ENCODE measurements at regions not wholly inside any gene's neighbourhood (a gene's known extent, or its start where the extent isn't known, plus 50 kb on each side); places are given as distances from the start of the nearest gene placed in this dataset.
"Not testable (repeated sequence)": the region's sequence is repeated elsewhere in the genome, so short reads cannot be mapped to it uniquely, and the experiment has no call there.

DNA sequence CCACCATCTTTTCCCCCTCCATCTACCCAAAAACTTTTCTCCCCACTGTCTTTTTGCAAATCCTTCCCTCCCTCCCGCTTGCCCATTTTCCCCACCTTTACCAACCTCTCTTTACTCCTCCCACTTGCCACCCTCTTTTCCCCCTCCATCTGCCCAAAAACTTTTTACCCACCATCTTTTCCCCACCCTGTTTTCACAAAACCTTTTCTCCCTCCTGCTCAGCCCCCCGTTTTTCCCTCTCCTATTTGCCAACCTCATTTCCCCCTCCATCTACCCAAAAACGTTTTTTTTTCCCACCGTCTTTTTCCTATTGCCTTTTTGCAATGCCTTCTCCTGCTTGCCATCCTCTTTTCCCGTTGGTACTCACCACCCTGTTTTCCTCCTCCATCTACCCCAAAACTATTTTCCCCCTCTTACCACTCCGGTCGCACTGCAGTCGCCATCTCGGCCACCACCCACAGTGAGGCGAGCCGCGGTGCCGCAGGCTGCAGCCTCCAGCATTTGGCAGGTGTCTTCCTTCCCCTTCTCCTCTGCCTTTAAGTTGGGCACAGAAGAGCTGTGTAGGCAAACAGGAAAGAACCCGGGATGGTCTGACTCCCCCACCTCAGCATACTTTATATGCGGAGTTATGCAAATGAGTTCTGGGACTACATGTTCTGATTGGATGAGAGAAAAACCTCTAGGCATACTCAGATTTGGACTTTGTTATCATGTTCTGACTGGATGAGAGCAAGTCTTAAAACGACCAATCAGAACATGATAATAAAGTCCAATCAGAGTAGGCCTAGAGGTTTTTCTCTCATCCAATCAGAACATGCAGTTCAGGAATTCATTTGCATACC is 121.2 kb upstream of the VPREB1 start:
- 76 to 77% methylated on average over 16 of the region's 16 CpGs for WGBS, 2 donors
- intact Hi-C loops (cut with DNase I; ENCODE audit: low total_unique reads) = no loop called here
- TF ChIP-seq POLR2A (IDR thresholded peaks at IDR 0.05) = no peak
- TF ChIP-seq, protein P1, sequence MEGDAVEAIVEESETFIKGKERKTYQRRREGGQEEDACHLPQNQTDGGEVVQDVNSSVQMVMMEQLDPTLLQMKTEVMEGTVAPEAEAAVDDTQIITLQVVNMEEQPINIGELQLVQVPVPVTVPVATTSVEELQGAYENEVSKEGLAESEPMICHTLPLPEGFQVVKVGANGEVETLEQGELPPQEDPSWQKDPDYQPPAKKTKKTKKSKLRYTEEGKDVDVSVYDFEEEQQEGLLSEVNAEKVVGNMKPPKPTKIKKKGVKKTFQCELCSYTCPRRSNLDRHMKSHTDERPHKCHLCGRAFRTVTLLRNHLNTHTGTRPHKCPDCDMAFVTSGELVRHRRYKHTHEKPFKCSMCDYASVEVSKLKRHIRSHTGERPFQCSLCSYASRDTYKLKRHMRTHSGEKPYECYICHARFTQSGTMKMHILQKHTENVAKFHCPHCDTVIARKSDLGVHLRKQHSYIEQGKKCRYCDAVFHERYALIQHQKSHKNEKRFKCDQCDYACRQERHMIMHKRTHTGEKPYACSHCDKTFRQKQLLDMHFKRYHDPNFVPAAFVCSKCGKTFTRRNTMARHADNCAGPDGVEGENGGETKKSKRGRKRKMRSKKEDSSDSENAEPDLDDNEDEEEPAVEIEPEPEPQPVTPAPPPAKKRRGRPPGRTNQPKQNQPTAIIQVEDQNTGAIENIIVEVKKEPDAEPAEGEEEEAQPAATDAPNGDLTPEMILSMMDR (IDR thresholded peaks at IDR 0.05) = no peak
- DNase-seq (ENCODE audit: low spot score in 2 of 2) = no peak
- H3K4me3 ChIP-seq (ENCODE audit: low read depth, poor library complexity, severe bottlenecking) = no peak overlapping the region

DNA sequence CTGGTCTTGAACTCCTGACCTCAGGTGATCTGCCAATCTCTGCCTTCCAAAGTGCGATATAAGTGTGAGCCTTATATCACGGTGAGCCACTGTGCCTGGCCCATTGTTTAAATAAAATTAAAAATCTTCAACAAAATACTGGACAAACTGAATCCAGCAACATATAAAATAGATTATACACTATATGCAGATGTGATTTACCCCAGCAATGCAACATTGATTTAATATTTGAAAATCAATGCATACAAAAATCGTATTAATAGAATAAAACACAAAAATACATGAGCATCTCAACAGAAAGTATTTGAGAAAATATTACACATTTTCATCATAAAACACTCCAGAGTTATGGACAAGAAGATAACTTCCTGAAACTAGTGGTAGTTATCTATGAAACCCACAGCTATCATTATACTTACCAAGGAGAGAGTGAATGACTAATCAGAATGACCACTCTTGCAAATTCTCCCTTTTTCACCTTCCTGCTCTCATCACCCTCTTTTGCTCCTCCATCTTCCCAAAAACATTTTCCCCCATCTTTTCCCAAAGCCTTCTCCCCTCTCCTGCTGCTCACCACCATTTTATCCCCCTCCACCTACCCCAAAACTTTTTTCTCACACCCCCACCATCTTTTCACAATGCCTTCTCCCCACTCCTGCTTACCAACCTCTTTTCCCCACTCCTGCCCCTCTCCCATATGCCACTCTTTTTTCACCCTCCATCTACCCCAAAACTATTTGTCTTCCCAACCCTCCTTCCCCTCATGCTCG is 122.1 kb upstream of the VPREB1 start:
- WGBS, 2 donors = 78 to 90% methylated on average over 4 of the region's 4 CpGs
- no peak for DNase-seq (ENCODE audit: low spot score in 2 of 2)
- no peak for TF ChIP-seq POLR2A (IDR thresholded peaks at IDR 0.05)
- TF ChIP-seq, protein P1 (IDR thresholded peaks at IDR 0.05) = no peak
- intact Hi-C loops (cut with DNase I; ENCODE audit: low total_unique reads) = no loop called here
- H3K4me3 ChIP-seq (ENCODE audit: low read depth, poor library complexity, severe bottlenecking) = no peak overlapping the region

DNA sequence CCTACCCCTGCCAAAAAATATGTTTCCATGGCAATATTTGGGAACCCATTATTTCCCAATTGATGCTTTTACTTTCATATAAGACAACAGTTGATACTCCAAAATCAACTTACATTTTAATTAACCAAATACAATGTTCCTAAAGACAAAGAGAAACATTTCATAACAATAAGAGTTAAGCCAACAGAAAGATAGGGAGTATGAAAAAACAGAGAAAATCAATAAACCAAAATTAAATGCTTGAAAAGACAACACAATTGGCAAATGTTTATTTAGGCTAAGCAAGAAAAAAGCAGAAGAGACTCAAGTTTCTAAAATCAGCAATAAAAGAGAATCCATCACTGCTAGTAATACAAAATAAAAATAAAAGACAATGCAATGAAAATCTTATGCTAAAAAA is 123.1 kb upstream of the VPREB1 start:
- intact Hi-C loops (cut with DNase I; ENCODE audit: low total_unique reads) = no loop called here
- H3K4me3 ChIP-seq (ENCODE audit: low read depth, poor library complexity, severe bottlenecking) = no peak overlapping the region
- DNase-seq (ENCODE audit: low spot score in 2 of 2) = no peak
- no peak for TF ChIP-seq POLR2A (IDR thresholded peaks at IDR 0.05)
- TF ChIP-seq, protein P1 (IDR thresholded peaks at IDR 0.05) = no peak

DNA sequence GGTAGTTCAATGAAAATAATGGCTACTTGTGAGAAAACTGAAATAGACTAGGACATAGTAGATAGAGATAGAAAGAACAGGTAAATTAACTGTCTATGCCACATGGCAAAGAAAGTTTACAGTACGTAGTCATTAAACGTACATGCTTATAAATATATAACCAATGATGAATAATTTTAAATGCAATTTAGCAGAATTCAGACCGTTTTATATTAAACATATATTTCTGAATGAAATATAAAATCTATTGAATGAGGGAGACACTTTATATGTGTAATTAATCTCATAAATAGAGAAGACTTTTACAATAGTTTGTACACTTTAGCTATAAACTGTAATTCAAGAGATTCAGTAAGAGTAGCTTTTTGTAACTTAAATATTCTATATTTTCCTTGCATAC is 124.4 kb upstream of the VPREB1 start:
- H3K4me3 ChIP-seq (ENCODE audit: low read depth, poor library complexity, severe bottlenecking) = no peak overlapping the region
- TF ChIP-seq, protein P1 (IDR thresholded peaks at IDR 0.05) = no peak
- no peak for TF ChIP-seq POLR2A (IDR thresholded peaks at IDR 0.05)
- intact Hi-C loops (cut with DNase I; ENCODE audit: low total_unique reads) = no loop called here
- WGBS, 2 donors = 87 to 91% methylated on average over 3 of the region's 3 CpGs
- no peak for DNase-seq (ENCODE audit: low spot score in 2 of 2)

DNA sequence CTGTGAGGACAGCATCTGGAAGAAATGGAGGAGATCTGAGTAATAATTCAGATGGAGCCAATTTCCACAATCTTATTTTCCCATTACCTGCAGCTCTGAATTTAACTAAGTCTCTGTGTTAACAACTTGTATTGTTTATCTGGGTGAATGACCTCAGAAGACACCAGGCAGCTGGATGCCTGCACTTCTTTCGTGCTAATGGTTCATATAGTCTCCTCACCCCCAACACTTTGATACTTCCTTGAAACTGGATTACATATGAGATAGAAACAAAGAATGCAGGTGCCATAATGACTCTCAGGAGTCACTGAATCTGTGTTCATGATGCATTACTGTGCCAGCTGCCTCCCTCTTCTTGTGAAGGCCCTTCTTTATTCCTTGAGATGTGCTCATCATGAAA is 125.6 kb upstream of the VPREB1 start:
- intact Hi-C loops (cut with DNase I; ENCODE audit: low total_unique reads) = no loop called here
- 69 to 96% methylated on average over 1 of the region's 1 CpG for WGBS, 2 donors
- no peak for DNase-seq (ENCODE audit: low spot score in 2 of 2)
- no peak overlapping the region for H3K4me3 ChIP-seq (ENCODE audit: low read depth, poor library complexity, severe bottlenecking)
- TF ChIP-seq POLR2A (IDR thresholded peaks at IDR 0.05) = no peak
- TF ChIP-seq, protein P1 (IDR thresholded peaks at IDR 0.05) = no peak

DNA sequence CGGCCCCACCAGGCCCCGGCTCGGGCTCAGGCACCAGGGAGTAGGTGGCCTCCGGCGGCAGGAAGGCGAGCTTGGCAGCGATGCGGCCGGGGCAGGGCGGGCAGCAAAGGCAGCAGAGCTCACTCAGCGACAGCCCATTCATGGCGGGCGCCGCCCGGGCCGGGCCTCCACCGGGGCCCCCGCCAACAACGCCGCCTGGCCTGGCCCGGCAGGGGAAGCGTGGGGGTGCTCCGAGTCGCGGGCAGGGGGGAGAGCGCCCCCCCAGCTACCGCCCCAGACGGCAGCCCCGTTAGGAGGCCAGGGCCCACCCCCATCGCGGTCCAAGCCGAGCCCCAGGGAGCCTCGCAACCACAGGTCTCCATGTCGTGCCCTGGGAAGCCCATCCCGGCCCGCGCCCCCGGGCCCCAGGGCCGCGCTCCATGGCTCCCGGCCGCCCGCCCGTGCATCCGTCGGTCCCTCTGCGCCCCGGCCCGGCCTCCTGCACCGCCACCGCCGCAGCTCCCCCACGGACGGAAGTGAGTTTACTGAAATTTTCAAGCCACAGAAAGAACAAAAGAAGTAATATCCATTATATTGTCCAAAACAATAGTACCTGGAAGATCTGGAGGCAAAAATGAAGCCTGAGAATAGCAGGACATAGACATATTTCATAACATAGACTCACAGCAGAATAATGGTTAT is 126.6 kb upstream of the VPREB1 start:
- H3K4me3 ChIP-seq (ENCODE audit: low read depth, poor library complexity, severe bottlenecking); intact Hi-C loops (cut with DNase I; ENCODE audit: low total_unique reads); DNase-seq (ENCODE audit: low spot score in 2 of 2): not testable (repeated sequence)
- WGBS, 2 donors = 51 to 53% methylated on average over 21 to 23 of the region's 54 CpGs

DNA sequence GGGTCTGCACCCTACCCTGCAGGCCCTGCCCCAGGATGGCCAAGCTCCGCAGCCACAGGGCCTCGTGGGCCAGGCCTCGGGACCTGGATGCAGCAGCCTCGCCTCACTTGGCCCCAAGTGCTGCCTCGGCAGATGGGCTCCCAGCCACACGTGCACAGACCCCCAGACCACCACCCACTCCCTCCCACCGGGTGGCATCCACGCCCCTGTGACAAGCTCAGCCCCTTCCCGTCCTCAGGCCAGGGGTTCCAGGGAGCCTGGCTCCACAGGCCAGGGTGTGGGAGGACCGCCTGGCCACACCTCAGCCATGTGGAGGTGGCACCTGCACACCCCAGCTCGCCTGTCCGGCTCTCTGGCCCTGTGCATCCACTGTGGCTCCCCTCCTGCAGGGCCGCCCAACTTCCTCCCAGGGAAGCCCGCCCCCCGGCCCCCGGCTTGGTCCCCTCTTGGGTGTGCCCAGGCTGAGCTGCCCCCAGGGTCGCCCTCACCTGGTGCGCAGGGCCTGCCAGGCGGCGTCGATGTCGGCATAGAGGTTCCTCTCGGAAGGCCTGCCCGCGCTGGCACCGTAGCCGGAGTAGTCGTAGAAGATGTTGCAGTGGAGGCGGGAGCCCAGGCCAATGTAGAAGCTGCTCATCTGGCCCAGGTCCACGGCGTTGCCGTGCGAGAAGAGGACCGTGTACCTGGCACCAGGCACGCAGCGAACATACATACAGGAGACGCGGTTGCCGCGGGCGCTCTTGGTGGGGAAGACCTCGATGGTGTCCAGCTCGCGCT is 127.4 kb upstream of the VPREB1 start:
- intact Hi-C loops (cut with DNase I; ENCODE audit: low total_unique reads); H3K4me3 ChIP-seq (ENCODE audit: low read depth, poor library complexity, severe bottlenecking); DNase-seq (ENCODE audit: low spot score in 2 of 2): not testable (repeated sequence)
- WGBS, 2 donors = 73 to 78% methylated on average over 28 to 35 of the region's 44 CpGs

All from lower leg skin (tissue), 4 donors.